ENCODE measurements at regions not wholly inside any gene's neighbourhood (a gene's known extent, or its start where the extent isn't known, plus 50 kb on each side); places are given as distances from the start of the nearest gene placed in this dataset.

Small RNA genes in the stretch of these regions (small RNA-seq; reads per million reads assigned to genes)
- gene RNU5E-7P: 0 to 0.77 (median 0) reads per million in 6 experiments

Measured in A549 (cell line).